ENCODE measurements at regions not wholly inside any gene's neighbourhood (a gene's known extent, or its start where the extent isn't known, plus 50 kb on each side); places are given as distances from the start of the nearest gene placed in this dataset.

- peak; percentile 3 to 14 for DNase-seq (ENCODE audit: extremely low read depth in 1 of 2, low read depth in 1 of 2)
These were observed 316.2 kb upstream of the CLINT1 start for GRCh38 chr5:158174918-158175851.

DNA sequence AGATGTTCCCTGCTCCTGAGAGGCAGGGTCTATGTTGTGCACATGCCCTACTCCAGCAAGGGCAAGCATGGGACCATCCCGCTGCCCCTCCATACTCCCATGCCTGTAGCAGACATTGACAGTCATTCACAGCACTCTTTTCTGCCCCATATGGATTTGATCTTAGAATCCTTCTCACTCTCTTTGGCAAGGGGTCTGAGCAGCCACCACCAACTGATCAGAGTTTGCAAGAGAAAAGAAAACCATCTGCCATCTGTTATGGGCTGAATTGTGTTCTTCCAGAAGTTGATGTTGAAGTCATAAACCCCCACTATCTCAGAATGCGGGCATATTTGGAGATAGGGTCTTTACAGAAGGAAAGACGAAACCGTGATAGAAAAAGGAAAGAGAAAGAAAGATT lies 315.1 kb upstream of the CLINT1 start:
- DNase-seq (ENCODE audit: extremely low read depth in 1 of 2, low read depth in 1 of 2) = no peak

- no peak for DNase-seq (ENCODE audit: extremely low read depth in 1 of 2, low read depth in 1 of 2)
These were observed 313.1 kb upstream of the CLINT1 start for GRCh38 chr5:158172005-158172404.

DNA sequence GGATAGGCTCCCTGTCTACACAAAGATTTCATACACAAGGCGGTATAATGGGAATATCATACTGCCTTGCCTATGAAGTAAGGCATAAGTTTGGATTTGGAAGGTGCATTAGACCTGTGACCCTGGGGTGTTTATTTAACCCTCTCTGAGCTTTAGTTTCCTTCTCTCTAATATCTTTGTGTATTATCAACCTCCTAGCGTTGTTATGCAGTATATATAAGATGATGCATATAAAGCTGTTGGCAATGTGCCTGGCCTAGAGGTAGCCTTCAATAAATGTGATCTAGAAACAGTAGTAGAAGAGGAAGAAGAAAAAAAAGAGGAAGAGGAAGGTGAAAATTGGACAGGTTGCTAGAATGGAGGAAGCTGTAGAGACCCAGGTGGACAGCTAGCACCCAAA lies 311.6 kb upstream of the CLINT1 start:
- DNase-seq (ENCODE audit: extremely low read depth in 1 of 2, low read depth in 1 of 2) = no peak

DNA sequence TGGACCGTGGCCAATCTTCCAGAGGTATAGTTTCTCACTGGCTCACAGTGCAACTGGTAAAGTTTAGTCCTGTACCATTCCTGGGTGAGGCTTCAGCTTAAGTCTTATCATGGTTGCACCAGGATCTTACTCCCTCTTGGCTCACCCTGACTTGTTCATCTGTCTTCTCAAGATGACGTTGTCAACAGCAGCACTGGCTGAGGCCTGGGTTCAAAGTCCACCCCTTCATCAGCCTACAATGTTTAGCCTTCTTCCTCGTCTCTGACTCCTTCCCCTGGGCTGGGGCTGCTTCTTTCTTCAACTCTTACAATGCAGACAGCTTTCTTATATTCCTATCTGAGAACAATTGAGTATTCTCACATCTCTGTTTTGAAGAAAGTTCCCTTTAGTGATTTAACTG lies 311.1 kb upstream of the CLINT1 start:
- no peak for DNase-seq (ENCODE audit: extremely low read depth in 1 of 2, low read depth in 1 of 2)

GRCh38 chr5:158166424-158166823 lies 307.5 kb upstream of the CLINT1 start:
- no peak for DNase-seq (ENCODE audit: extremely low read depth in 1 of 2, low read depth in 1 of 2)

GRCh38 chr5:158165647-158166046 lies 306.7 kb upstream of the CLINT1 start:
- DNase-seq (ENCODE audit: extremely low read depth in 1 of 2, low read depth in 1 of 2) = no peak

- DNase-seq (ENCODE audit: extremely low read depth in 1 of 2, low read depth in 1 of 2) = no peak
These were observed 305.5 kb upstream of the CLINT1 start for GRCh38 chr5:158164296-158165047.

DNA sequence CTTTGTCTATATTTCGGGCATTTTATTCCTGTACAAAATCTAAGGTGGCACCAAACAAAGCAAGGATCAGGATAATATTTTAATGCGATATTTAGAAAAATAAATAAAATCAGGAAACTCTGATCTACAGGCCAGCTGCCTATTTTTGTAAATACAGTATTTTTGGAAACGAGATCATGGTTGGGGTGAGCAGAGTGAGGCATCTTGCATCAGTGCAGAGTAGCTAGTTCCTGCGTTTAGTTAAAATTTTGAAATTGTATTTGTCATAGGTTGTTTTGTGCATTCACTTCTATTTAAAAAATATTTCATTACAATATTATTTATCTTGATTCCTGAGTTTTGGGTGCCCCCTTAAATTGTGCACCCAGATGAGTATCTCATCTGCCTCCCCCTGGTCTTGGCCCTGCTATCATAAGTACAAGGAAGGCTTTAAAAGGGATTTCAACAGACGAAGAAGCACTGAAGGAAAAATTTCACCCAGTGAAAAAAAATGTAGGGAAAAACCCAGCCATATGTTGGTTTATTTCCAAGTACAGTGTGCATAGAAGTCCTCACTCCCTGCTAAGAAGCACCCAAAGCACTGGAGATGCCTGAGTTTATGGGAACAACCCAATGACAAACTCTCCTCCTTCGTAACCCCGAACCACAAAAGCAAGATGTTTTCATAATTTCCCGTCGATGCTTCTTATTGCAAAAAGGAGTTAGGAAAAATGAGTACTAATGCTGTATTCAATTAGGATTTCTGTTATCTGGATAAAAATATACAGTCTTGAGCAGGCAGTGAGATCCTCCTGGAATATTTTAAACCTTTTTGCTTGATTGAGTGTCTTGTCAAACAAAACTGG lies 304.7 kb upstream of the CLINT1 start:
- no peak for DNase-seq (ENCODE audit: extremely low read depth in 1 of 2, low read depth in 1 of 2)

DNA sequence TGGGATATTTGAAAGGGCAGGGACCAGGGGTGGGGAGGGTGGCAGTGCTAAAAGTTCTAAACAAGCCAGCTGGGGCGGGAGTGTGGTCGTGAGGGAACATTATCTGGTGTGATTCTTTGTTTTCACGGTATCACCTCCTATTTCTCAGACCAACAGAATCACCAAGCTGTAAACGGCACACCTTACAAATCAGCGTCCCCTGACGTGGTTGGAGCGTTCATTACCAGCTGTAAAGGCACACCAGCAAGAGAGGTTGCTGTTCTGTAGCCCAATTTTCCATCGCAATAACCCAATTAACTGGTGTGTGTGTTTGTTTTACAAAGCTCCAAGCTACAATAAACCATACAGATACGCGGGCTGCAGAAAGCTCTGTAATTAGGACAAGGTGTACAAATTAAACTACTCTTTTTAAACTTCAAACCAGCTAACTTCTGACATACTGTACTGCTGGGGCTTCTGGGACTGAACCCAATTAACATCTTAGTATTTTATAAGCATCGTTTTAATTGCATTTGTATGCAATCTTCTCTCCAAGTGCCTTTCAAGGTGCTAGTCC lies 303.6 kb upstream of the CLINT1 start:
- DNase-seq (ENCODE audit: extremely low read depth in 1 of 2, low read depth in 1 of 2) = no peak

DNA sequence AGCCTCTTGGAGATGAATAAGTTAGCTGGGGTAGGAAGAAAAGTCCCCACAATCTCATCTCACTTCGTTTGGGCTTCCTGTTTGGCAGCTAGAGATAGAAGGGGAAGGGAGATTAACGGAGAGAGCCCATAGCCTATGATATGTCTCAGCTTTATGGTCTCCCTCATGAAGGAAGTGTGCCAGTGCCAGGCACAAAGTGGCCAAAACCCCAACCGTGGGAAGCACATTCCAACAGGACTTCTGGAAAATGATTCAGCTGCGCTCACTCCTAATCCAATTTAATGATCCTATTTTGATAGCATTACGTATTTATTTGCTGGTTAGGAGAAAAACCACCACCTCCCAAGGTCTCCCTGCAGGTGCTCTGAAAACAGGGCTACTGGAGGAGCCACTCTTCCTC lies 303.1 kb upstream of the CLINT1 start:
- no peak for DNase-seq (ENCODE audit: extremely low read depth in 1 of 2, low read depth in 1 of 2)

- no peak for DNase-seq (ENCODE audit: extremely low read depth in 1 of 2, low read depth in 1 of 2)
These were observed 300.7 kb upstream of the CLINT1 start for GRCh38 chr5:158159621-158160020.

- DNase-seq (ENCODE audit: extremely low read depth in 1 of 2, low read depth in 1 of 2) = no peak
These were observed 297.0 kb upstream of the CLINT1 start for GRCh38 chr5:158155811-158156505.

DNA sequence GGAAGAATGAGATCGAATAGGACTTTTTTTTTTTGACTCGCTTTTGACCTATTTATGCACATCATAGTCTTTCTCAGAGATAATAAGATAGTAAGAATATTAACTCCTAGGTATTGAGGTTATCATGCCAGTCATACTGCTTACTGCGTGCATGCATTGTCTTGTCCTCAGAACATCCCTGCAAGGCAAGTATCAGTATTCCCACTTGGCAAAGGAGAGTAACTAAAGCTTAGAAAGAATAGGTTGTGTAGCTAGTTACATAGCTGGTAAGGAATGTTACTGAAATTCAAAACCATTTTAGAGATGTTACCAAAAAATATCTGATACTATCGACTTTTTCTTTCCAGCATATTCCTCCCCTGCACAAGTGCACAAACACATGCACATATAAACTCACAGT lies 296.1 kb upstream of the CLINT1 start:
- no peak for DNase-seq (ENCODE audit: extremely low read depth in 1 of 2, low read depth in 1 of 2)

GRCh38 chr5:158154226-158155005 lies 295.5 kb upstream of the CLINT1 start:
- no peak for DNase-seq (ENCODE audit: extremely low read depth in 1 of 2, low read depth in 1 of 2)

- no peak for DNase-seq (ENCODE audit: extremely low read depth in 1 of 2, low read depth in 1 of 2)
These were observed 294.6 kb upstream of the CLINT1 start for GRCh38 chr5:158153508-158153907.

- no peak for DNase-seq (ENCODE audit: extremely low read depth in 1 of 2, low read depth in 1 of 2)
These were observed 293.2 kb upstream of the CLINT1 start for GRCh38 chr5:158152136-158152535.

DNA sequence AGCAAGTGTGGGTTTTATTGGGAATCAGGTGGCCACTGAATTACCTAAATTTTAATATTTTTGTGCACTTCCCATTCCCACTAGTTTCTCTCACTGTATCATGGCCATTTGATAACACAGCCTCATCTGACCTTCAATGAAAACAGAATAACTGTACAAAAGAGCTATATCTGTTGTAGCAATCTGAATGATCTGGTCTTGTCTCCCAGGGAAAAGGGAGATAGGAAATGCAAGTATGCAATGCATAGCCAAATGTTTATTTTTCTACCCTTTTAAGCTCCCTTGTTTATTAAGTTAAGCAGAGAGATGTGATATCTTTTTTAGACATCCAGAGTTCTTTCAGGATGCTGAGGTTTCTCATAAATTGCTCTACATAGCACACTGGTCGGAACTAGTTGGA lies 288.3 kb upstream of the CLINT1 start:
- DNase-seq (ENCODE audit: extremely low read depth in 1 of 2, low read depth in 1 of 2) = no peak

DNA sequence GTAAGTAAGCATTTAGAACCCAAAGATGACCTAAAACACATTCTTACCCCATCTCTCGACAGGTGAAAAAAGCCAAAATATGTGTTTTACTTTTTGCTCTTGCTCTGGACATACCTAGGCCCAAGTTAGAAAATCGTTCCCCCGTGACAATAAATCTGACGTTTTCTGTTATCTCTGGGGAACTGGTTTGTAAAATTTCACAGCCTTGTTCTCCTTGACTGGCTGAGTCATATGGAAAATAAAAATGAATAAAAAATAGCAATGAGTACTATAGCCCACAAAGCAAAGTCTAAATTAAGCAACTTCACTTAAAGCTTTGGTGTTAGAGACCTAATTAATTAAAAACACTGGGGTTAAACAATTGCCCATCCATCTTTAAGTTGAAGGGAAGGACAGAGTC lies 286.9 kb upstream of the CLINT1 start:
- no peak for DNase-seq (ENCODE audit: extremely low read depth in 1 of 2, low read depth in 1 of 2)

DNA sequence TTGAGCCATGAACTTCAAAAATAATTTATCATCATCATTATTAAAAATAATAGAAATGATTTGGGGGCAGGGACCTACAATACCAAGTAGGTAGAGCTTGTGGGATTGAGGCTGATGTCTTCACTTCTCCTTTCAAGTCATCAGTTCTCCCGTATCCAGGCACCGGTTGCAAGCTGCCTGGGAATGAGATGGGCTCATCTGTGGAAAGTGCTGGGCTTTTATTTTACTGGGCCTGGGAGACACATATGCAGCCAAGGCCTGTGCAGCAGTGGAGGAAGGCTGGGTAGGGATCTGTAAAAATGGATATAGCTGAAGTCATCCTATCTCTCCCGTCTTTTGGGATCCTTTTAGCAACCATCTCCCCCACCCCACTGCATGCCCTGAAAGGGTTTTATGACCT lies 284.1 kb upstream of the CLINT1 start:
- no peak for DNase-seq (ENCODE audit: extremely low read depth in 1 of 2, low read depth in 1 of 2)
